Stomach (tissue), 8 donors: ENCODE measurements at regions not wholly inside any gene's neighbourhood (a gene's known extent, or its start where the extent isn't known, plus 50 kb on each side); places are given as distances from the start of the nearest gene placed in this dataset.

Experiments
- DNase-seq, 2 donors: peaks; one replicate each; pipeline versions ENCODE4 v3.0.0 to v3.0.0-alpha.2; 2013 to 2019
- H3K27ac ChIP-seq, 5 donors: fragments of 200-600 bp in 4 of 5; sonication (generic) in 4 of 5; one replicate each; pipeline ENCODE4 v1.5.1; 2013 to 2019; ENCODE audit warnings: mild to moderate bottlenecking in 1 of 5, moderate library complexity in 1 of 5
- H3K27me3 ChIP-seq, 3 donors: fragments of 200-600 bp; sonication (generic); one replicate each; pipeline ENCODE4 v1.5.1; 2017 to 2019; ENCODE audit warnings: mixed run types in 1 of 3
- H3K36me3 ChIP-seq, 4 donors: fragments of 200-600 bp; sonication (generic); 1 replicate in 3 of 4; 2 replicates in 1 of 4; pipeline ENCODE4 v1.5.1; 2016 to 2019
- H3K4me1 ChIP-seq, 4 donors: fragments of 200-600 bp; sonication (generic); one replicate each; pipeline ENCODE4 v1.5.1; 2016 to 2019
- H3K4me3 ChIP-seq, 4 donors: fragments of 200-600 bp; sonication (generic) in 3 of 4; one replicate each; pipeline ENCODE4 v1.5.1; 2016 to 2019; ENCODE audit warnings: mild to moderate bottlenecking in 1 of 4
- H3K9me3 ChIP-seq, 4 donors: fragments of 200-600 bp; sonication (generic); one replicate each; pipeline ENCODE4 v1.5.1; 2016 to 2019
- CTCF ChIP-seq, 7 experiments: fragments of 450-650 bp in 4 of 7; fragments of 200-600 bp in 3 of 7; sonication (generic) in 3 of 7; IDR thresholded peaks; one replicate each; pipeline ENCODE4 v1.5.1; 2016 to 2019; ENCODE audit warnings: antibody characterized with exemption in 7 of 7, control low read depth in 2 of 7, mild to moderate bottlenecking in 1 of 7
- EP300 ChIP-seq: sonication (generic); formaldehyde crosslinking; IDR thresholded peaks from one replicate; pipeline ENCODE4 v1.6.1; 2017; ENCODE audit warnings: antibody characterized with exemption
- POLR2A ChIP-seq, 4 donors: fragments of 450-650 bp; IDR thresholded peaks; one replicate each; pipeline ENCODE4 v1.6.1; 2016; ENCODE audit warnings: antibody characterized with exemption in 4 of 4, control low read depth in 2 of 4, mild to moderate bottlenecking in 1 of 4, moderate library complexity in 1 of 4
- POLR2AphosphoS5 ChIP-seq, 3 donors: sonication (generic); formaldehyde crosslinking; IDR thresholded peaks; one replicate each; pipeline ENCODE4 v1.6.1; 2016; ENCODE audit warnings: antibody characterized with exemption in 3 of 3
- WGBS, 5 donors: extraction: QIAGEN DNeasy Blood & Tissue Kit in 3 of 5; methylation state at CpG; one replicate each; pipeline versions ENCODE4 v1.1.5 to v1.1.7; 2013 to 2018; 5-methylcytosine and 5-hydroxymethylcytosine counted together
- intact Hi-C: fragments of 100-400 bp; cut with DNase I; formaldehyde crosslinking; loops from one replicate; pipeline ENCODE4 v1.15.1; 2023; ENCODE audit warnings: low total_unique reads
- donor health status: healthy with polysubstance abuse.
- donor health status: Bipolar disorder and iron deficiency.
- donor health status: healthy.

- intact Hi-C loops, result no loop called here
- DNase-seq, result no peak
- Histone ChIP-seq H3K36me3 (no peaks in the 10 kb centered on the region), H3K27ac (peak overlapping the region in 2 of 5 donors; percentile 55 to 77), H3K4me3 (no peak overlapping the region), H3K4me1 (peaks cover 0 to 29% (median 10%) of the 10 kb centered on the region in 4 donors), H3K27me3 (no peaks in the 10 kb centered on the region), H3K9me3 (no peaks in the 10 kb centered on the region)
- no peak for TF ChIP-seq POLR2AphosphoS5 (IDR thresholded peaks at IDR 0.05)
- no peak for TF ChIP-seq EP300
- 76 to 91% (median 83%) methylated on average over 1 of the region's 1 CpG for WGBS, 5 donors
Measured at GRCh38 chr12:27178255-27178654, 65.8 kb upstream of the STK38L start.

- H3K36me3 ChIP-seq, result no peaks in the 10 kb centered on the region
- peak overlapping the region in 3 of 5 donors; percentile 49 to 77 (median 55) for H3K27ac ChIP-seq
- TF ChIP-seq EP300 (no peak), POLR2AphosphoS5 (IDR thresholded peaks at IDR 0.05) (no peak), CTCF (IDR thresholded peaks at IDR 0.05) (no peak), POLR2A (IDR thresholded peaks at IDR 0.05) (no peak)
- no peak for DNase-seq
- no peak overlapping the region for H3K4me3 ChIP-seq
- no peaks in the 10 kb centered on the region for H3K9me3 ChIP-seq
- no peaks in the 10 kb centered on the region for H3K27me3 ChIP-seq
- WGBS, 5 donors, result 68 to 77% (median 74%) methylated on average over 2 of the region's 2 CpGs
- intact Hi-C loops, result no loop called here
- H3K4me1 ChIP-seq, result peaks cover 0 to 29% (median 10%) of the 10 kb centered on the region in 4 donors
Measured at GRCh38 chr12:27178723-27179399, 65.2 kb upstream of the STK38L start.

DNA sequence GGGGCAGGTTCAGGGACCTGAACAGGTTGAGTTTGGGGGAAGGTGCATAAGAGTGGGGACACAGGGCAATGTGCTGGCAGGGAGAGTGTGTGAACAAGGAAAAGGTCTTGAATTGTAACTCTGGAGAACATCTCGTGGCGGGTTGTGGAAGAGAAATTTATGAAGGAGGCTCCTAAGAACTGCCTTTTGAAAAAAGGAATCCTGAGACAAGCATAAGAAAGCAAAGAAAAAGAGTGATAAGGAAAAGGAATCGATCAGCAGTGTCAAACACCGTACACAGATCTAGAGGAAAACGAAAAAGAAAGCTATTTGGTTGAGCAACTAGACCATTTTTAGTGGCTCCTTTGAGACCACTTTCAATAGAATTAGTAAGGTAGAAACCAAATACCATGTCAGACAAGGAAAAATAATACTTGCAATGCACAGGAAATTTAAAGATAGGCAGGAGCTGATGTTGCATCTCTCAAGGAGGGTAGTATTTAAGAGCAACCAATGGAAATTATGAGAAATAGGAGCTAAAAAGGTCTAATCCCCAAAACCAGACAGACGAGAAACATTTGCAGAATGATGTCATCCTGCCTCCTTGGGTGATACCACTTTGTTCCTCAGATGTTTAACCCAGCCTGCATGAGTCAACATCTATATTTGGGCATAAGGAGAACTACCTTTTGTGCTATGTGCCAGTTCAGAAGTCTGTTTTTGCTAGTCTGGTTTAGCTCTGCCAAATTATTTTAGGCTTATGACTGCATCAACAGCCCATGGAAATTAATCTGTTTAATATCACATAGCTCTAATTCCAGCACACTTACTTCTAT, 64.5 kb upstream of the STK38L start:
- no peaks in the 10 kb centered on the region for H3K9me3 ChIP-seq
- 44 to 54% (median 50%) methylated on average over 6 of the region's 6 CpGs for WGBS, 5 donors
- no peaks in the 10 kb centered on the region for H3K36me3 ChIP-seq
- peaks cover 0 to 29% (median 10%) of the 10 kb centered on the region in 4 donors for H3K4me1 ChIP-seq
- H3K4me3 ChIP-seq, result no peak overlapping the region
- intact Hi-C loops, result no loop called here
- TF ChIP-seq EP300 (peak; percentile 66), CTCF (IDR thresholded peaks at IDR 0.05) (no peak), POLR2AphosphoS5 (IDR thresholded peaks at IDR 0.05) (peak; percentile 40 to 71 (median 45)), POLR2A (IDR thresholded peaks at IDR 0.05) (no peak)
- H3K27ac ChIP-seq, result peak overlapping the region in 3 of 5 donors; percentile 49 to 77 (median 55)
- DNase-seq, result peak in 1 of 2 donors; percentile 85
- H3K27me3 ChIP-seq, result no peaks in the 10 kb centered on the region

GRCh38 chr12:27180906-27181505, 63.1 kb upstream of the STK38L start:
- no peaks in the 10 kb centered on the region for H3K36me3 ChIP-seq
- DNase-seq, result no peak
- TF ChIP-seq POLR2AphosphoS5 (IDR thresholded peaks at IDR 0.05) (no peak), EP300 (no peak), POLR2A (IDR thresholded peaks at IDR 0.05) (no peak), CTCF (IDR thresholded peaks at IDR 0.05) (no peak)
- intact Hi-C loops, result no loop called here
- H3K4me3 ChIP-seq, result no peak overlapping the region
- H3K4me1 ChIP-seq, result peaks cover 0 to 38% (median 14%) of the 10 kb centered on the region in 4 donors
- H3K9me3 ChIP-seq, result no peaks in the 10 kb centered on the region
- H3K27me3 ChIP-seq, result no peaks in the 10 kb centered on the region
- WGBS, 5 donors, result 85 to 97% (median 89%) methylated on average over 3 of the region's 3 CpGs
- H3K27ac ChIP-seq, result peak overlapping the region in 3 of 5 donors; percentile 20 to 67 (median 45)
